Transverse colon (tissue), 4 donors: ENCODE measurements at regions not wholly inside any gene's neighbourhood (a gene's known extent, or its start where the extent isn't known, plus 50 kb on each side); places are given as distances from the start of the nearest gene placed in this dataset.
"Not testable (repeated sequence)": the region's sequence is repeated elsewhere in the genome, so short reads cannot be mapped to it uniquely, and the experiment has no call there.

ENCODE experiments used
- DNase-seq: peaks from one replicate; pipeline ENCODE4 v3.0.0-alpha.2; 2019
- H3K27ac ChIP-seq, 4 donors: fragments of 200-600 bp; sonication (generic); 2 replicates each; pipeline ENCODE4 v1.5.1; 2016 to 2018; ENCODE audit warnings: inconsistent platforms in 4 of 4
- H3K27me3 ChIP-seq: fragments of 200-600 bp; sonication (generic); 2 replicates; pipeline ENCODE4 v1.5.1; 2017; ENCODE audit warnings: inconsistent platforms
- H3K36me3 ChIP-seq, 4 donors: fragments of 200-600 bp; sonication (generic); 2 replicates each; pipeline ENCODE4 v1.5.1; 2017 to 2019; ENCODE audit warnings: inconsistent platforms in 4 of 4
- H3K4me1 ChIP-seq, 4 donors: fragments of 200-600 bp; sonication (generic); 2 replicates each; pipeline ENCODE4 v1.5.1; 2017 to 2020; ENCODE audit warnings: inconsistent platforms in 4 of 4
- H3K4me3 ChIP-seq, 4 donors: fragments of 200-600 bp; sonication (generic); 1 replicate in 1 of 4; 2 replicates in 3 of 4; pipeline versions ENCODE4 v1.5.1 to v1.6.1; 2017 to 2019; ENCODE audit warnings: inconsistent platforms in 4 of 4
- H3K9me3 ChIP-seq, 2 donors: fragments of 200-600 bp; sonication (generic); 2 replicates each; pipeline ENCODE4 v1.5.1; 2017 to 2019; ENCODE audit warnings: inconsistent platforms in 2 of 2
- EP300 ChIP-seq: sonication (generic); formaldehyde crosslinking; IDR thresholded peaks from one replicate; pipeline ENCODE4 v1.6.1; 2017; ENCODE audit warnings: antibody characterized with exemption, low read depth
- POLR2A ChIP-seq: fragments of 450-650 bp; IDR thresholded peaks from one replicate; pipeline ENCODE4 v1.6.1; 2016; ENCODE audit warnings: antibody characterized with exemption, mild to moderate bottlenecking, moderate library complexity
- POLR2AphosphoS5 ChIP-seq, 3 donors: sonication (generic); formaldehyde crosslinking; IDR thresholded peaks; one replicate each; pipeline ENCODE4 v1.6.1; 2016; ENCODE audit warnings: antibody characterized with exemption in 3 of 3
- WGBS, 2 donors: methylation state at CpG; one replicate each; pipeline ENCODE4 v1.1.5; 2018; ENCODE audit warnings: low coverage in 1 of 2; 5-methylcytosine and 5-hydroxymethylcytosine counted together
- in situ Hi-C, 4 donors: fragments of 200-750 bp; cut with MboI; loops; one replicate each; pipeline versions ENCODE4 v1.15.0 to v1.15.1; 2017; ENCODE audit warnings: low sequenced_read_pairs in 3 of 4, low pct_ligation_motif_present in 1 of 4, low pct_unique_long_range_greater_than_20kb in 1 of 4
- intact Hi-C: fragments of 100-400 bp; cut with DNase I; formaldehyde crosslinking; loops from one replicate; pipeline ENCODE4 v1.15.1; 2023; ENCODE audit warnings: low total_unique reads
- TF ChIP-seq, protein P1 (sequence below), 5 experiments: fragments of 200-600 bp in 3 of 5; fragments of 450-650 bp in 2 of 5; sonication (generic) in 3 of 5; IDR thresholded peaks; 1 replicate in 2 of 5; 2 replicates in 3 of 5; pipeline ENCODE4 v1.5.1; 2016 to 2017; ENCODE audit warnings: antibody characterized with exemption in 5 of 5, inconsistent platforms in 3 of 5, mild to moderate bottlenecking in 2 of 5, moderate library complexity in 1 of 5

- TF ChIP-seq EP300 (no peak), POLR2A (no peak)
- TF ChIP-seq, protein P1, sequence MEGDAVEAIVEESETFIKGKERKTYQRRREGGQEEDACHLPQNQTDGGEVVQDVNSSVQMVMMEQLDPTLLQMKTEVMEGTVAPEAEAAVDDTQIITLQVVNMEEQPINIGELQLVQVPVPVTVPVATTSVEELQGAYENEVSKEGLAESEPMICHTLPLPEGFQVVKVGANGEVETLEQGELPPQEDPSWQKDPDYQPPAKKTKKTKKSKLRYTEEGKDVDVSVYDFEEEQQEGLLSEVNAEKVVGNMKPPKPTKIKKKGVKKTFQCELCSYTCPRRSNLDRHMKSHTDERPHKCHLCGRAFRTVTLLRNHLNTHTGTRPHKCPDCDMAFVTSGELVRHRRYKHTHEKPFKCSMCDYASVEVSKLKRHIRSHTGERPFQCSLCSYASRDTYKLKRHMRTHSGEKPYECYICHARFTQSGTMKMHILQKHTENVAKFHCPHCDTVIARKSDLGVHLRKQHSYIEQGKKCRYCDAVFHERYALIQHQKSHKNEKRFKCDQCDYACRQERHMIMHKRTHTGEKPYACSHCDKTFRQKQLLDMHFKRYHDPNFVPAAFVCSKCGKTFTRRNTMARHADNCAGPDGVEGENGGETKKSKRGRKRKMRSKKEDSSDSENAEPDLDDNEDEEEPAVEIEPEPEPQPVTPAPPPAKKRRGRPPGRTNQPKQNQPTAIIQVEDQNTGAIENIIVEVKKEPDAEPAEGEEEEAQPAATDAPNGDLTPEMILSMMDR (IDR thresholded peaks at IDR 0.05) = no peak
Observed at GRCh38 chr6:166704171-166704570, 77.1 kb upstream of the RPS6KA2 start.

GRCh38 chr6:166703149-166703710, 76.2 kb upstream of the RPS6KA2 start:
- intact Hi-C loops = no loop called here
- peaks cover 8% of the 10 kb centered on the region for H3K27me3 ChIP-seq
- H3K27ac ChIP-seq = no peak overlapping the region
- no peaks in the 10 kb centered on the region for H3K4me1 ChIP-seq
- H3K9me3 ChIP-seq = no peaks in the 10 kb centered on the region
- H3K4me3 ChIP-seq = no peak overlapping the region
- 58 to 64% methylated on average over 8 of the region's 8 CpGs for WGBS, 2 donors
- no peak for DNase-seq
- in situ Hi-C loops = no loop called here
- H3K36me3 ChIP-seq = no peaks in the 10 kb centered on the region
- TF ChIP-seq POLR2A (no peak), EP300 (no peak), POLR2AphosphoS5 (IDR thresholded peaks at IDR 0.05) (no peak)
- TF ChIP-seq, protein P1 (IDR thresholded peaks at IDR 0.05) = no peak

More at GRCh38 chr6:166704171-166704570, 77.1 kb upstream of the RPS6KA2 start:
- peaks cover 8% of the 10 kb centered on the region for H3K27me3 ChIP-seq
- 84% methylated on average over 7 of the region's 7 CpGs; no CpG with 5 or more reads in 1 of the 2 donors for WGBS, 2 donors
- DNase-seq = no peak
- no peaks in the 10 kb centered on the region for H3K9me3 ChIP-seq
- in situ Hi-C loops (no loop called here), intact Hi-C loops (no loop called here)
- no peaks in the 10 kb centered on the region for H3K36me3 ChIP-seq
- H3K4me3 ChIP-seq = no peak overlapping the region
- H3K4me1 ChIP-seq = no peaks in the 10 kb centered on the region
- no peak overlapping the region for H3K27ac ChIP-seq

DNA sequence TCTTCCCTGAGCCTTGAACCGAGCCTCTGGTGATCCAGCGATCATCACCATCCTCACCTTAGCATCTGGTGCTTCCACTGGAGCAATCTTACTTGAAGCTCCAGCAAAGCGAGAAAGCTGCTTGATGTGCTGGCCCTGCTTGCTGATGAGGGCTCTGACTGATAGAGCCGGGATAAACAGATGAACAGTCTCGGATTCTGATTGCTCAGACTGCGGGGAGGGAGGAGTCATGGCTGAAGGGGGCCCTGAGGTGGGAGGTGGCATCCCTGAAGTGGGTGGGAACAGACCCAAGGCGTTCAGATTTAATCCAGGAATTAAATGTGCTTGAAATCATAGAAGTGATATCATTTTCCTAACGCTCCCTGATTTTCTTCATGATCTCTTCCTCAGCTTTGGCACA, 74.4 kb upstream of the RPS6KA2 start:
- H3K9me3 ChIP-seq, H3K4me1 ChIP-seq, in situ Hi-C loops, H3K27me3 ChIP-seq, H3K4me3 ChIP-seq, H3K27ac ChIP-seq, intact Hi-C loops, DNase-seq, H3K36me3 ChIP-seq: not testable (repeated sequence)
- WGBS, 2 donors = 77 to 93% methylated on average over 3 to 8 of the region's 8 CpGs

- H3K4me3 ChIP-seq, H3K9me3 ChIP-seq, in situ Hi-C loops, H3K36me3 ChIP-seq, H3K4me1 ChIP-seq, DNase-seq, intact Hi-C loops, H3K27me3 ChIP-seq, H3K27ac ChIP-seq: not testable (repeated sequence)
- 50 to 73% methylated on average over 2 to 3 of the region's 3 CpGs for WGBS, 2 donors
Observed at GRCh38 chr6:166700871-166701270, 73.8 kb upstream of the RPS6KA2 start.

DNA sequence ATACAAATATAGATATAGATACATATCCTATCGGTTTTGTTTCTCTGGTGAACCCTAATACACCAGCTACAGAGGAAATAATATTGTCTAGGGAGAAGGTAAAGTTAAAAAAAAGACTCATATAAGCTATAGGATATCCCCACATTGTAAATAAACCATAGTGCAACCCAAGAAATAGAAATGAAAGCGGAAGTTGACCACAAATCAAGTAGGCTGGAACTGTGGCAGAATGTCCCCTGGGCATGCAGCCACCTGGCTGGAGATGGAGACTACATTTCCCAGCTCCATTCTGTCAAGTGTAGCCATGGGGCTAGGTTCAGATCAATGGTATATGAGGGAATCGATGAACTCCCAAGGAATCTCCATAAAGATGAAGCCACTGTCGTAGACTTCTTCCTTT, 70.1 kb upstream of the RPS6KA2 start:
- DNase-seq = no peak
- intact Hi-C loops = no loop called here
- no peak for TF ChIP-seq POLR2AphosphoS5 (IDR thresholded peaks at IDR 0.05)
- no peak for TF ChIP-seq EP300
- TF ChIP-seq POLR2A = no peak
- TF ChIP-seq, protein P1 (IDR thresholded peaks at IDR 0.05) = no peak
- no peak overlapping the region for H3K27ac ChIP-seq
- in situ Hi-C loops = no loop called here
- no peaks in the 10 kb centered on the region for H3K9me3 ChIP-seq
- WGBS, 2 donors = 83 to 100% methylated on average over 2 to 4 of the region's 4 CpGs
- H3K4me3 ChIP-seq = no peak overlapping the region
- no peaks in the 10 kb centered on the region for H3K36me3 ChIP-seq
- no peaks in the 10 kb centered on the region for H3K27me3 ChIP-seq
- H3K4me1 ChIP-seq = no peaks in the 10 kb centered on the region
